Kasumi-1 (cell line): ENCODE measurements at regions not wholly inside any gene's neighbourhood (a gene's known extent, or its start where the extent isn't known, plus 50 kb on each side); places are given as distances from the start of the nearest gene placed in this dataset.

ENCODE experiments used
- DNase-seq, 2 experiments: peaks; one replicate each; lab custom pipeline; 2025; lab: John Stamatoyannopoulos, UW

DNA sequence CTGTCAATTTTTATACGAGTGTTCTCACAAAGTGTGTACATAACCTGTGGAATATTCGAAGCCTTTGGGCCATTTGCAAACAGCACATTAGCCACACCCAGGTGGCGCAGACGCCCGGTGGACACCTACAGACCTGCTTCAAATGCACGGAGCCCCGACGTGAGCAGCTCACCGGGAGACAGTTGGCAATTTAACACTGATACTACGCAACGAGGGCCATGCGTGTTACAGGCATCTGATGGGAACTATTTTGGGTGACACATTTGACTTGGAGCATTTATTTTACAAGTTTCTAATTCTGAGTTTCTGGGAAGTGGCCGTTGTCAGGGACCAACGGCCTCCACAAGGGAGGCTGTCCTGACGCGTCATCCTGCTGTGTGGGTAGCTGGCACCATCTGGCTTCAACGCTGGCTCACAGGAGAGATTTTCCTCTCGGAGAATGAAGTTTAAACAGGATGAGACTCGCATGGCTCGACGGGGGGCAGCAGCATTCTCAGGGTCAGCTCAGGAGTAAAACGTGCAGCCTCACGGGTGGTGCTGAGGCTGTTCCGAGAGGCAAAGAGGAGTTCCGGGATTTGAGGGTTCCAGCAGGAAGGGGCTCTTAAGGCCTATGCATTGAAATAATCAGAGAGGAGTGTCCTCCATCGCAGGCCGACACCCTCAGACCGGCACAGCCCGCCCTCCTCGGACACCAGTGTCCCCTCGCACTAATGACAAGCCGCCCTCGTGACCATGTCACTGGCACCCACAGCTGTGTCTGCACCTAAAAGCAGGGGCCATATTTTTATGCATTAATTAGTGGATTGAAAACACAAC lies 207.4 kb downstream of the DLL1 start:
- DNase-seq: no peak

DNA sequence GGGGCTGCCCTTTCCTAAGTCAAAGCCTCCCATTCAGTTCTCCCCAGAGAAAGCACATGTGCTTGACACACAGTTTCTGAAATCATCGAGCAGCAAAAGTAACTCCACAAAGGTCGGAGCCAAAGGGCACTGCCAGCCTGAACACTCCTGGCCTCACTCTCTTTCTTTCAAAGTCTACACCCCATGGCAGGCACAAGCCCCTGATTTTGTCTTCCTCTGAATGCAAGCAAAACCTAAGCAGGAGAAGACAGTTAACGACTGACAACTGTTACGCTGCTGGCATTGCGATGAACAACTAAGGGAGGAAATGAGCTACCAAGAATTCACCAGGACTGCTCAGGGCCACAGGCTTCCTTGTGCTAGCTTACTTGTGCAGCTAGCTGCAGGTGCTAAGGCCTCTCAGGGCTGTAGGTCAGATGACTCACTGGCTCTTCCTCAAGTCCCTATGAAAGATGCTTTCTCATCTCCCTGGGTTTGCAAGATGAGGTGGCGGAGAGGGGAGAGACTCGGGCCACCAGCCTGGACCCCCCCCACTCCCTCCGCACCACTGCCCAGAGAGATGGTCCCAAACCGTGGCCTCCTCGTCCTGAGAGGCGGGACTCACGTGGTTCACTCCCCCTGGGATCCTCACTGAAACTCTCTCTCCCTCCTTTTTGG lies 208.2 kb downstream of the DLL1 start:
- no peak for DNase-seq

DNA sequence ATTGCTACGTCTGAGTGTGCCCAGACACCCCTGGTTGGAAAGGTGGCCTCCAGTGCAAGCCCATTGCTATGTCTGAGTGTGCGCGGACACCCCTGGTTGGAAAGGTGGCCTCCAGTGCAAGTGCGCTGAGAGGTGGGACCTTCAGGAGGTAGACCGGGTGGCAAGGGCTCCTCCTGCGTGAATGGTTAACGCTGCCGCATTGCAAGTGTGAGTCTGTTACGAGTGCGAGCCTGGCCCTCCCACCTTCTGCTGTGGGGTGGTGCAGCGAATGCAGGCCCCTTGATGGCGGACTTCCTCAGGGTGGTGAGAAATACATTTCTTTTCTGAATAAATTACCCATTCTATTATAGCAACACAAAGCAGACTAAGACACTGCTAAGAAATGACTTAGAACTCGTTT lies 208.8 kb downstream of the DLL1 start:
- DNase-seq: no peak

DNA sequence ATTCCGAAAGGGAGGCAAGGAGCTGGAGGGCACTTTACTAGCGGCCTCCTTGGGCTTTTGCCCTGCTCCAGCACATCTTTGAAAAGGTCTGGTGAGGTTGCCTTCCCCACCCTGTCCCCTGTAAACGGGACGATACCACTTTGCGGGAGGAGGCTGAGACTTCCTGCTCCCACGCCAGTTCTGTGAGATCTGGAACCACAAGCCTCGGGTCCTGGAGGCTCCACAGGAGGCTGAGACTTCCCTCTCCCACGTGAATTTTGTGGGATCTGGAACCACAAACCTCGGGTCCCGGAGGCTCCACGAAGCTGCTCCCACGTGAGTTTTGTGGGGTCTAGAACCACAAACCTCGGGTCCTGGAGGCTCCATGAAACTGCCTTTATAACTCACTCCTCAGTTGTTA lies 209.3 kb downstream of the DLL1 start:
- no peak for DNase-seq

DNA sequence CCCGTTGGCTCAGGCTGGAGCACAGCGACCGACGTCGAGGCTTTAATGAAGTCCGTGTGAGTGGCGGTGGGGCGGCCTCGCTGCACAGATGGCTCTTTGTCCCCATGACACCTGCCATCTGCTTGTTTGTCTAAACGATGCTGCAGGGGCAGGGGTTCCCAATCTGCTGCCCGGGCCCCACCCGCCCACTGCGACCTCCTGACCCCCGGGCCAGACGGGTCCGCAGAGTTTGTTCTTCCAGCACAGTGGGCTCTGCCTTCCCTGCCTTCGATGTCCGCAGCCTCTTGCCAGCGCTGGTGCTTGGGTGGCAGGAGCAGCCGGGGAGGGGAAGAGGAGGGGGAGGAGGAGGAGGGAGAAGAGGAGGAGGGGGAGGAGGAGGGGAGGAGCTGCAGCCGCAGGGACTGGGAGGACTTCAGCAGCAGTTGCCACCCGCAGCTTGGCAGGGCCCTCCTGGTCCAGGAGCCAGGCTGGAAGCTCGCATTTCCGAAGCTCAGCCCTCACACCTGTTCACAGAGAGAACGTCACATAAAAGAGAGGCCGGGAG lies 210.0 kb downstream of the DLL1 start:
- DNase-seq: no peak

DNA sequence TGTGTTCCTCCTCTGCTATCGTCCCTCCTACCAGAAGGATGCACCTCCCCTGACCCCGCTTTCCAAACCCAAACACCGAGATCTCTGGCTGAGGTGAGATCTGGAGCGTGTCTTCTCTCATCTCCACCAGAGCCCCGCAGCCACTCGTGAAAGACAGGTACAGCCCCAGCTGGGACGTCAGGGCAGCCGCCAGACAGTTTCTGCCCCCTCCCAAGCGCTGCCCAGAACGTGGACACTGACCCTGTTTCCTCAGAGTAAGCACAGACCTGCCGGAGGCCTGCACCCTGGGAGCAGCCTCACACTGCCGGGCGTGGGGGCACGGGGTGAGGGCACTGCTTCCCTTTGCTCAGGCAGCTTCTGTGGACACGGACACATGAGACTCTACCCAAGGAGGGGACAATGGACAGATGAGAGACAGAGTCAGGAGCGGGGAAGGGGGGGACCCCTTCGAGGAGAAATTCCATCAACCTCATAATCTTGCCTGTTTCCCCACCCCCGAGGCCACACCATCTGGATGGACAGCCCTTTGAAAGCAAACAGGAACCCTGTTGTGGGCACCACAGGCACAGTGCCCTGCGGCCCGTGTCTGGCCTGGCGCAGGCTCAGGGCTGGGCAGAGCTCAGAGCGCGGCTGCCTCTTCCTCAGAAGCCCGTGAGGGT lies 210.6 kb downstream of the DLL1 start:
- no peak for DNase-seq

DNA sequence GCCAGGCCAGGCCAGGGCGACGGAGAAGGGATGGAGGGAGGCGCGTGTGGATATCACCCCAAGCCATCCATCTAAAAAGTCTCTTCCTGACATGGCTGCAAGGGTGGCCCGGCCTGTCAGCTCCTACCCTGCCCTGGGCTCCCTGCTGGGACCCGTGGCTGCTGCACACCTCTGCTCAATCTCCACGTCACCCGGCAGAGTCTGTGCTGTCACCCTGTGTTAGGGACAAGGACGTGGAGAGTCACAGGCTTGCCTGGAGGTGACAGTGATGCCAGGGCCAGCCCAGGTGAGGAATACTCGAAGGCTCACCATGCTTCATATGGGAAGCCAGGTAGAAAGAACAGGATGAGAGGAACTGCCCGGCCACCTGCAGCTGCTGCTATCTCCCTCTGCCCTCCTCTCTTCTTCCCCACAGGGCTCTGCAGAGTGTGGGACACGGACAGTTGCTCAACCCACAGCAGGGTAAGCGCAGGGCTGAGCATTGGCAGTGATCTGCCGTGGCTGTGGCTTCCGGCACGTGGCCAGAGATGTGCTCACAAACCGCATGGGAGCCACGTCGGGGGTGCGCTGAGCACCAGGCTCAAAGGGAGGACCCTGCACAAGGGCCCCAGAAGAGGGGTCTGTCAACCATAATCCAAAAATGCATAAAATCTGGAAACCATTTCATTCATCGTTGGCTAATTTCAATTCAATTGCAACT lies 214.3 kb downstream of the DLL1 start:
- no peak for DNase-seq

DNA sequence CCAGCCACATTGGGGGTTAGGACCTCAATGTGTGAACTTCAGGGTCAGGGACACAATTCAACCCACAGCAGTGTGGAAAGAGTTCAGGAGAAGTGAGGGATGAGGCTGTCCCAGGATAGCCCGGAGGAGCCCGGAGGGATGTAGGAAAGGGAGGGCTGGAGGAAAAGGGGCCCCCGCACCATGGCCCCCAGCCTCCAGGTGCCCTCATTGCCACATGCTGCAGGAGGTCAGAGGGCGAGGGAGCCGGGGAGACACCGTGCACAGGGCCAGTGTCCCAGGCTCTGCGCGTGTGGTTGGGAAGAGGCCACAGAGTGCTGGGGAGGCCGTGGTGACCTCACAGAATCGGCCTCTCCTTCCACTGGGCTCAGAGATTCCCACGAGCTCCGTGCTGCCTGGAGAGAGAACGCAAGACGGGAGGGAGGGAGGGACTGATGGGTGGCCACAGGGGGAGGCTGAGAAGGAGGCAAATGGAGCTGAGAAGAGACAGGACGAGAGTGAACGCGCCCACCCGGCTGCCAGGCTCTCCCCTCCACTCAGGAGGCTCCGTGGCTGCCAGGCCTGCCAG lies 215.1 kb downstream of the DLL1 start:
- DNase-seq: no peak

- DNase-seq: no peak
Measured at GRCh38 chr6:170074907-170075306, 216.0 kb downstream of the DLL1 start.

DNA sequence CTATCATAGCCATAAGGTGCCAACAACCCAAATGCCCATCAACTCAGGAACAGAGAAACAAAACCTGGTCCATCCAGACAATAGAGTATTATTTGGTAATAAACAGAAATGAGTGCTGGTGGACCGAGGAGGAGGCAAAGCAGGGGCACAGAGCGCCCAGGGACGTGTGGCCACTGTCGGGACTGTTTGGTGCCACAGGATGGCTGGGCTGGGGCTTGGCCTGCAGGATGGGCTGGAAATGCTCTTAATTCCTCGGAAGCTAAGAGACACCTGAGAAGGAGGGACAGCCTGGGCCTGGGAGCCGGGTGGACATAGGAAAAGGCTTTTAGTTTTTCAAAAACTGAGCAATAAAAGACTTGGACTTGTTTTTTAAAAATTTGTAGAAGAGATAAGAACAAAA lies 216.4 kb downstream of the DLL1 start:
- no peak for DNase-seq

GRCh38 chr6:170073846-170074245 lies 217.0 kb downstream of the DLL1 start:
- no peak for DNase-seq

- no peak for DNase-seq
Measured at GRCh38 chr6:170072246-170072645, 218.6 kb downstream of the DLL1 start.

- no peak for DNase-seq
Measured at GRCh38 chr6:170069611-170070010, 221.3 kb downstream of the DLL1 start.

- no peak for DNase-seq
Measured at GRCh38 chr6:170068496-170068895, 222.4 kb downstream of the DLL1 start.

DNA sequence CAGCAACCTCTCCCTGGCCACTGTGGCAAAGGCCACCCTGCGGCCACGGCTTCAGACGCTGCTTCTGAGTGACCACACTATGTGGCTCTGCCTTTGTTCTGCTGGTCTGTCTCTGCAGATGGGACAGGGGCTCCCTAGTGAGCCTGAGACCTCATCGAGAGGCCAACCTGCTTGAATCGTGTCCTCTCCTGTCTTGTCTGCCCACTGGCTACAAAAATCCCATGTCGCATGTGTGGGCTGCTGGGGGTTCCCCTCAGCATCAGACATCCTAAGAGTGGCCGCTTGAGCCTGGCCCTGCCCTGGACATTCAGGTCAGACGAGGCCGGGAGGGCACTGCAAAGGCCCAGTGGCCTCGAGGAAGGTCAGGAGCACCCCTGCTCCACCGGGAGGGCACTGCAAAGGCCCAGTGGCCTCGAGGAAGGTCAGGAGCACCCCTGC lies 222.9 kb downstream of the DLL1 start:
- DNase-seq: no peak

- no peak for DNase-seq
Measured at GRCh38 chr6:170067181-170067641, 223.7 kb downstream of the DLL1 start.

DNA sequence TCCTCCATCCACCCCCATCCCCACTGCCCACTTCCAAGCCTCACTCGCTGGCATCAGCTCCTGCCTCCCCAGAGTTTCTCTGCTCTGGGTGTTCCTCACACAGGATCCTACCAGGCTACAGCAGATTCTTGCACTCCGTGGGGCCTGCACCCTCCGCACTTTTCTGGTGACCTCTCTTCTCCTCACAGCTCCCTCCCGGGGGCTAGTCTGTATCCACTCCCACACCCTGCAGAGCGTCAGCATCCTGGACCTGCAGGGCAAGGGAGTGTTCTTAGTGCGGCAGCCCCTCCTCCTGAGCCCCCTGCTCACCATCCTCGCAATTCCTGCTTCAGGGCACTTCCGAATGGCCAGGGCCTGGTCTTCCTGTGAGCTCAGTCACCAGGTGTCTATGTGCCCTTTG lies 224.2 kb downstream of the DLL1 start:
- no peak for DNase-seq

- no peak for DNase-seq
Measured at GRCh38 chr6:170063851-170064602, 226.9 kb downstream of the DLL1 start.

DNA sequence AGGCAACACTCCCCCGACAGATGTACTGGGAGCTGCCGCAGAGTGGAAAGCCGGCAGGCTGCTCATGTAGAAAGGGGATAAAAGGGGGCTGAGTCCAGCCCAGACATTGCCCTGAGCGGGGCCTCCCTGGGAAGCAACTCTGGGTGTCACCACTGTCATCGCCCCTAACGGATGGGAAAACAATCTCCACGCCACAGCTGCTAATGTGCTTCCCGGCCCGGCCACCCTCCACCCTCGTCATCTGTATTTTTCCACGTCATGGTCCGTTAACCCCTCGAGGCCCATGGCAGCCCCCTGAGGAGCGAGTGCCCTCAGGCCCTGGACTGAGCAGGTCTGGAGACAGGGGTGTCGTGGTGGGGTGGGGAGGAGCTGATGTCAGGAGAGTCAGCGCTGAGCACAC lies 227.4 kb downstream of the DLL1 start:
- no peak for DNase-seq

- no peak for DNase-seq
Measured at GRCh38 chr6:170062915-170063241, 228.0 kb downstream of the DLL1 start.
